GM18909 (cell line): ENCODE measurements at regions not wholly inside any gene's neighbourhood (a gene's known extent, or its start where the extent isn't known, plus 50 kb on each side); places are given as distances from the start of the nearest gene placed in this dataset.

Source experiments
- ATAC-seq: cut with Tn5 transposase; IDR thresholded peaks from one replicate; pipeline ENCODE4 v1.9.1; 2021; ENCODE audit warnings: mild to moderate bottlenecking; ENCODE audit not compliant: unreplicated experiment, poor library complexity

- ATAC-seq: no peak
These were observed 217.4 kb upstream of the ZFHX3 start for GRCh38 chr16:73265124-73265837.

GRCh38 chr16:73262931-73263330 is 215.0 kb upstream of the ZFHX3 start:
- ATAC-seq: no peak

GRCh38 chr16:73255031-73255430 is 207.1 kb upstream of the ZFHX3 start:
- ATAC-seq: no peak

GRCh38 chr16:73253922-73254480 is 206.1 kb upstream of the ZFHX3 start:
- ATAC-seq: no peak

DNA sequence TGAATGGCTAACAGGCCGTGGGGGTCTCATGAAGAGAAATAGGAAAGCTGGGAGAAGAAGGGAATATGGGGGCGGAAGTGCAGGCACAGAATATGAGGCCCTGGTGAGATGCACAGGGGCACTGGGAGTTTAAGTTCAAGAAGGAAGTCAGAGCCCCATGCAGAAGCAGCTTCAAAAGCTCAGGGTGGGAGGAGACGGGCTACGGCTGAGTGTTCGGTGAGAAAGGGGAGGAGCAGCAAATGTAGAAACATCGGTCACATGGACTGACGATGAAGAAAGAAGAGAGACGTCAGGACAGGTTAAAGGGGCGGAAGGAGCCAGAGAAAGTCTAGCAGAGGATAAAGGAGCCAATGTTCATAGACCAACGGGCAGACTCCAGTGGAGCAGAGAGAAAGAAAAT is 204.5 kb upstream of the ZFHX3 start:
- no peak for ATAC-seq

- ATAC-seq: no peak
These were observed 203.7 kb upstream of the ZFHX3 start for GRCh38 chr16:73251608-73252007.

DNA sequence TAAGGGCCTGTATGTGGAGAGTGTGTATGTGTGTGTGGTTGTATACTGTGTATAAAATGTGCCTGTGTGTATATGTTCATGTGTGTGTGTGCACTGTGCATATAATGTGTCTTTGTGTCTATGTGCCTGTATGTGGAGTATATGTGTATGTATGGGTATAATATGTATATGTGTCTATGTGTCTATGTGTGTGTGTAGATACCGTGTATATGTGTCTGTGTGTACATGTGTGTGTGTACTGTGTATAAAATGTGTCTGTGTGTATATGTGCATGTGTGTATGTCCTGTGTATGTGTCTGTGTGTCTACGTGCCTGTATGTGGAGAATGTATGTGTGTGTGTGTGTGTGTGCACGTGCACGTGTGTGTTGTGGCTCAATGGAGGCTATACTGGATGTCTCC is 200.4 kb upstream of the ZFHX3 start:
- ATAC-seq: no peak

DNA sequence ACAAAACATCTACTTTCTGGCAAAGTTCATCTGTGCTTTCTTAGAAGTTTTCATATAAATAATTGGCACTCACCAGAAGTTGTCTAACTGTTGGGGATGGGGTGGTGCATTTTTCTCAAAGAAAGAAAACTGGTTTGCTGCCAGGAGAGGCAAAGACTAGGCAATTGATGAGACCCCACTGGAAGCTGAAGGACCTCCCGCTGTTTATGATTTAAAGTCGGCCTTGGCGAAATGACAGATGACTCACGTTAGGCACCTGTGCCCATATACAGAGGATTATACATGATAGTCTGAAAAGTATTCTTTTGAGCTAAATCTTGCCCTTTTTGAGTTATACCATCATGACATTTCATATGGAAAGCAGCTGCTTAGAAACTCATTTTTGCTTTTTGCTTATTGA is 193.0 kb upstream of the ZFHX3 start:
- no peak for ATAC-seq

DNA sequence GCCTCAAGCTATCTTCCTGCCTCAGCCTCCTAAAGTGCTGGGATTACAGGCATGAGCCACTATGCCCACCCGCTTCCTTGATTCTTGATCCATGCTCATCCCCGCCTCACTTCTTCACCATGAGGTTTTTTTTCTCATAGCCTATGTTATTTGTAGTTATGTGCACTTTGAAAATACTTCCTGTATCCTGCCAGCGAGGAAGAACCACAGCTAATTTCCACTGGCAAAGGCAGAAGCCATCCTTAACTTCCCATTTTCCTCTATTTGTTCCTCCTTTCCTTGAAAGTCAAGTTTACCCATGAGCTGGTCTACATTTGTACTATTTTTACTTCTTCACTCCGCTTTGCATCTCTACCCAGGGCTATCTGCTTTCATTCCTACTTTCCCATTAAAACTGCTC is 189.7 kb upstream of the ZFHX3 start:
- no peak for ATAC-seq

DNA sequence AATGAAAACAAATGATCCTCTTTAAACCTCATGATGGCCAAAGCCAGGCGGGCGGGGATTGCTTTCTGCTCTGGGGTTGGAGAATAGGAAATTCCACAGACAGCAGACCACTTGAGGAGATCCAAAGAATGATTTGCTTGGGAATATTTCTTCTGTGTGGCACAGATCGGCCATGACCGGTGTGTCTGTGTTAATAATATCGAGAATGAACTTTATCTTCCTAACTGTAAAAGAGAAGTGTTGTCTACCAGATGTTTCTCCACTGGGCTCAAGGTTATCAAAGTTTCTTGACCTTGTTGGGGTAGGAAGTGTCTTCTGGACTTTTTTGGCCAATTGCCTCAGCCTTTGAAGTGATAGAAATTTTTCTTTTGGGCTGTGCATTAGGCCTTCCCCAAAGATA is 186.6 kb upstream of the ZFHX3 start:
- no peak for ATAC-seq

- ATAC-seq: no peak
These were observed 186.0 kb upstream of the ZFHX3 start for GRCh38 chr16:73233846-73234424.

- ATAC-seq: no peak
These were observed 185.4 kb upstream of the ZFHX3 start for GRCh38 chr16:73233329-73233765.

GRCh38 chr16:73232555-73233328 is 184.8 kb upstream of the ZFHX3 start:
- no peak for ATAC-seq

- no peak for ATAC-seq
These were observed 184.1 kb upstream of the ZFHX3 start for GRCh38 chr16:73231944-73232554.

DNA sequence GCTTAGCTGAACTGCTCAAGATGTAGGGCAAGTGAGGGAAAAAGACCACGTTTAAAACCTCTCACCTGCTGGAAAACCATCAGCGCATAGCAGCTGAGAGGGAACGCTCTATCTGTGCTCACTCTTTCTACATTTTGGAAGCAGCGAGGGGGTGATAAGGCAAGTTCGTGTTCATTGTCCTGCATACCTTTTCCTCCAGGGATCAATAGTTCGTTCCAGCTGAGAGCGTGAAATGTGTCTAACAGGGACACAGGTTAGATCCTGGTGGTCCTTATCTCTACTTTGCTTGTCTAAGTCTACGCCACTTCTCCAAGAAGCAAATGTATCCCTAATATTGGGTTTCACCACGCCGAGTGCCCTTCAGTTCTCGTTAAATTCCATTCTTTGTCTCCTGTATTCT is 183.5 kb upstream of the ZFHX3 start:
- no peak for ATAC-seq

DNA sequence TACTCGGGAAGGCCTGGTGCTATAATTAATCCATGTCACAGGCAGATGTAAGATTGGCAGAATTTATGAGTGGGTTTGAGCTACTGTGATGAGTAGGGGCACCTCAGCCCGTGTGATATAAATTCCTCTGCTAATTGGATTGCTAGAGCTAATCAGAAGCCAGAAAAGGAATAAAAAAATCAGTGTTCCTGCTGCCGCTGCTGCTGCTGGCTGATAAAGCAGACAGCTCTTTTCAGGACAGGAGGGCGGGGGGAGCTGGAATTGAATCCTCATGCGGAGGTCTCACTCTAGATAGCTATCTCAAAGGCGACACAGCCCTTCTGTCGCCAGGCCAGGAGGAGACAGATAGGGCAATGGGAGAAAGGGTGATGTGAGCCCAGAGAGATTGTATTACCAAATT is 182.7 kb upstream of the ZFHX3 start:
- ATAC-seq: no peak

DNA sequence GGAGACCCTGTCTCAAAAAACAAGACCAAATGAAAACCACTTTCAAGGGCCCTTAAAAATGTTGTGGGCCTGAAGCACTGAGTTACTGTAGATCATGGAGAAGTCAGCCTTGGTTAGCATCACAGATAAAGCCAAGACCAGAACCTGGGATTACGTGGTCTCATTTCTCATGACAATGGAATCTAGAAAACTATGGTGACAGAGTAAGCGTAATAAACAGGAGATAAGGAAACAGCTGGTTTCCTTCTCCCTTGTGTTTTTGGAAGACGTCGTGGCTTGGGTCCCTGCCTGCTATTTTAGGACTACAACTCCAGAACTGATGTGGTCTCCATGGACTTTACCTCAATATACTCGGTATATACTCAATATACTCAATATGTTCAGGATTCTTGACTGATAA is 180.7 kb upstream of the ZFHX3 start:
- ATAC-seq: no peak

- ATAC-seq: no peak
These were observed 178.7 kb upstream of the ZFHX3 start for GRCh38 chr16:73226675-73227074.

DNA sequence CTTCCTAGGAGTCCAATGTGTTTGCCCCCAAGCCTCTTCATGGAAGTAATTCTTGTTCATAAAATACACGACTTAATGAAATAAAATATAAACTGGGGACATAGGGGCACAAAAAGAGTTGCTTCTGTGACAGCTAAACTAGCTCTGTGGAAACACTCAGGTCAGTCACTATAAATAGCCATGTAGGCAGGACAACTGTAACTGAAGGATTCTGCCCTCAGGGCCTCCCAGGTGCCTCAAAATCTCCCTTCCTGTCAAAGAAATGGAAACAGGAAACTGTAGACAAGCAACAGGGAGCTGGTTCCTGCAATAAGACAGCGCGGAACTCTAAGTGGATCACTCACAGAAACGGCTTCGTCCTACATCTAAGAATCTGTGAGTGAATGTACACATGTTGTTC is 178.1 kb upstream of the ZFHX3 start:
- ATAC-seq: no peak

DNA sequence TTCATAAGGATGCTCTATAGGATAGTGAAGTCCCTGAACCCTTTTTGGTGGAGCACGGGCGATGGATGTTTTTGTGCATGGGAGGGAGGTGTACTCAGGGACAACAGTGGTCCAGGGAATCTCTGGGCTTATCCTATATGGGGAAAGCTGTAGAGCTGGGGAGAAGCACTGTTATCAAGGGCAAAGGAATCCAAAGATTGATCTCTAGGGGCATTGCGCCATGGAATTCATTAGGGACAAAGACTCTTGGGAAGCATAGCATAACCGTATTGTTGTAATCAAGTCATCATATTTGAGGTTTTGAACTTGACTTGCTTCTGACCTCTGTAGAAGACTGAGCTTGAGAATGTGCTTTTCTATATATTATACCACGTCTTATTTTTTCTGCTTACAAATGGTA is 172.9 kb upstream of the ZFHX3 start:
- no peak for ATAC-seq

GRCh38 chr16:73219176-73219575 is 171.2 kb upstream of the ZFHX3 start:
- ATAC-seq: no peak
